Hematopoietic multipotent progenitor cell treated with erythropoietin and hydrocortisone succinate and interleukin-3 and kit ligand, for 6 days (in vitro differentiated cells): ENCODE measurements at regions not wholly inside any gene's neighbourhood (a gene's known extent, or its start where the extent isn't known, plus 50 kb on each side); places are given as distances from the start of the nearest gene placed in this dataset.
"Not testable (repeated sequence)": the region's sequence is repeated elsewhere in the genome, so short reads cannot be mapped to it uniquely, and the experiment has no call there.

Experiments
- DNase-seq: peaks from one replicate; pipeline ENCODE4 v3.0.0-alpha.2; 2015

- DNase-seq = no peak
Observed at GRCh38 chr2:16745466-16745865, 79.8 kb upstream of the CYRIA start.

GRCh38 chr2:16744521-16744920, 78.9 kb upstream of the CYRIA start:
- no peak for DNase-seq

GRCh38 chr2:16742026-16742425, 76.4 kb upstream of the CYRIA start:
- DNase-seq = no peak

GRCh38 chr2:16741498-16741897, 75.9 kb upstream of the CYRIA start:
- DNase-seq = no peak

GRCh38 chr2:16739778-16740581, 74.3 kb upstream of the CYRIA start:
- DNase-seq = no peak

GRCh38 chr2:16738361-16739225, 73.0 kb upstream of the CYRIA start:
- peak; percentile 29 for DNase-seq

GRCh38 chr2:16737812-16738211, 72.2 kb upstream of the CYRIA start:
- no peak for DNase-seq

GRCh38 chr2:16736633-16737032, 71.0 kb upstream of the CYRIA start:
- no peak for DNase-seq

- no peak for DNase-seq
Observed at GRCh38 chr2:16729335-16729734, 63.7 kb upstream of the CYRIA start.

- no peak for DNase-seq
Observed at GRCh38 chr2:16728351-16729136, 62.9 kb upstream of the CYRIA start.

GRCh38 chr2:16727849-16728248, 62.2 kb upstream of the CYRIA start:
- not testable (repeated sequence) for DNase-seq

- no peak for DNase-seq
Observed at GRCh38 chr2:16727256-16727655, 61.6 kb upstream of the CYRIA start.

- no peak for DNase-seq
Observed at GRCh38 chr2:16726577-16726976, 60.9 kb upstream of the CYRIA start.

GRCh38 chr2:16726147-16726546, 60.5 kb upstream of the CYRIA start:
- DNase-seq = no peak

- DNase-seq = no peak
Observed at GRCh38 chr2:16725549-16725948, 59.9 kb upstream of the CYRIA start.

GRCh38 chr2:16722677-16723076, 57.0 kb upstream of the CYRIA start:
- DNase-seq = no peak

- DNase-seq = no peak
Observed at GRCh38 chr2:16722126-16722525, 56.5 kb upstream of the CYRIA start.

- not testable (repeated sequence) for DNase-seq
Observed at GRCh38 chr2:16721529-16721928, 55.9 kb upstream of the CYRIA start.

GRCh38 chr2:16720737-16721136, 55.1 kb upstream of the CYRIA start:
- not testable (repeated sequence) for DNase-seq

- DNase-seq = no peak
Observed at GRCh38 chr2:16719485-16719808, 53.8 kb upstream of the CYRIA start.

GRCh38 chr2:16718576-16719484, 53.2 kb upstream of the CYRIA start:
- peak; percentile 61 for DNase-seq

GRCh38 chr2:16717477-16717876, 51.8 kb upstream of the CYRIA start:
- peak; percentile 51 for DNase-seq
